ENCODE measurements at regions not wholly inside any gene's neighbourhood (a gene's known extent, or its start where the extent isn't known, plus 50 kb on each side); places are given as distances from the start of the nearest gene placed in this dataset.

GRCh38 chr10:33871061-33871956, 536.8 kb upstream of the NRP1 start:
- TF ChIP-seq TEAD4 (IDR thresholded peaks at IDR 0.05) (no peak), CEBPB (IDR thresholded peaks at IDR 0.05) (no peak), CREB1 (IDR thresholded peaks at IDR 0.05; ENCODE audit: low read depth) (no peak), YY1 (IDR thresholded peaks at IDR 0.05; ENCODE audit: low read depth) (no peak), EP300 (IDR thresholded peaks at IDR 0.05; ENCODE audit: borderline replicate concordance) (no peak)

- TF ChIP-seq RAD21 (IDR thresholded peaks at IDR 0.05; ENCODE audit: low read depth) (no peak), EGR1 (IDR thresholded peaks at IDR 0.05) (no peak), TAF1 (IDR thresholded peaks at IDR 0.05; ENCODE audit: low read depth) (no peak), FOXM1 (IDR thresholded peaks at IDR 0.05; ENCODE audit: borderline replicate concordance, low read depth) (no peak), YY1 (IDR thresholded peaks at IDR 0.05; ENCODE audit: low read depth) (no peak), NFIC (IDR thresholded peaks at IDR 0.05) (no peak), CREB1 (IDR thresholded peaks at IDR 0.05; ENCODE audit: low read depth) (no peak), MAX (IDR thresholded peaks at IDR 0.05) (no peak), TEAD4 (IDR thresholded peaks at IDR 0.05) (no peak), CEBPB (IDR thresholded peaks at IDR 0.05) (no peak), TCF12 (IDR thresholded peaks at IDR 0.05; ENCODE audit: low read depth) (no peak), EP300 (IDR thresholded peaks at IDR 0.05; ENCODE audit: borderline replicate concordance) (no peak), REST (IDR thresholded peaks at IDR 0.05; ENCODE audit: low read depth) (no peak), ZBTB7A (IDR thresholded peaks at IDR 0.05; ENCODE audit: low read depth) (no peak)
These were observed 535.0 kb upstream of the NRP1 start for GRCh38 chr10:33869481-33869880.

- no peak for TF ChIP-seq EGR1 (IDR thresholded peaks at IDR 0.05)
- no peak for TF ChIP-seq CEBPB (IDR thresholded peaks at IDR 0.05)
- TF ChIP-seq TCF12 (IDR thresholded peaks at IDR 0.05; ENCODE audit: low read depth), result no peak
- TF ChIP-seq CREB1 (IDR thresholded peaks at IDR 0.05; ENCODE audit: low read depth), result no peak
- no peak for TF ChIP-seq MAX (IDR thresholded peaks at IDR 0.05)
- no peak for TF ChIP-seq TAF1 (IDR thresholded peaks at IDR 0.05; ENCODE audit: low read depth)
- TF ChIP-seq RAD21 (IDR thresholded peaks at IDR 0.05; ENCODE audit: low read depth), result no peak
- no peak for TF ChIP-seq REST (IDR thresholded peaks at IDR 0.05; ENCODE audit: low read depth)
- no peak for TF ChIP-seq ZBTB7A (IDR thresholded peaks at IDR 0.05; ENCODE audit: low read depth)
- TF ChIP-seq NFIC (IDR thresholded peaks at IDR 0.05), result no peak
- TF ChIP-seq EP300 (IDR thresholded peaks at IDR 0.05; ENCODE audit: borderline replicate concordance), result no peak
- TF ChIP-seq YY1 (IDR thresholded peaks at IDR 0.05; ENCODE audit: low read depth), result no peak
- TF ChIP-seq USF1 (IDR thresholded peaks at IDR 0.05), result no peak
- TF ChIP-seq TEAD4 (IDR thresholded peaks at IDR 0.05), result no peak
- TF ChIP-seq FOXM1 (IDR thresholded peaks at IDR 0.05; ENCODE audit: borderline replicate concordance, low read depth), result no peak
These were observed 534.6 kb upstream of the NRP1 start for GRCh38 chr10:33869028-33869427.

- TF ChIP-seq MAX (IDR thresholded peaks at IDR 0.05) (no peak), CEBPB (IDR thresholded peaks at IDR 0.05) (no peak), RAD21 (IDR thresholded peaks at IDR 0.05; ENCODE audit: low read depth) (no peak), FOXM1 (IDR thresholded peaks at IDR 0.05; ENCODE audit: borderline replicate concordance, low read depth) (no peak), EP300 (IDR thresholded peaks at IDR 0.05; ENCODE audit: borderline replicate concordance) (no peak), NFIC (IDR thresholded peaks at IDR 0.05) (no peak), ZBTB7A (IDR thresholded peaks at IDR 0.05; ENCODE audit: low read depth) (no peak), TEAD4 (IDR thresholded peaks at IDR 0.05) (no peak)
These were observed 528.9 kb upstream of the NRP1 start for GRCh38 chr10:33863352-33863751.

- no peak for TF ChIP-seq REST (IDR thresholded peaks at IDR 0.05; ENCODE audit: low read depth)
- no peak for TF ChIP-seq EP300 (IDR thresholded peaks at IDR 0.05; ENCODE audit: borderline replicate concordance)
- no peak for TF ChIP-seq TCF12 (IDR thresholded peaks at IDR 0.05; ENCODE audit: low read depth)
- no peak for TF ChIP-seq TEAD4 (IDR thresholded peaks at IDR 0.05)
- no peak for TF ChIP-seq TAF1 (IDR thresholded peaks at IDR 0.05; ENCODE audit: low read depth)
- TF ChIP-seq CEBPB (IDR thresholded peaks at IDR 0.05), result no peak
- no peak for TF ChIP-seq ZBTB7A (IDR thresholded peaks at IDR 0.05; ENCODE audit: low read depth)
- TF ChIP-seq MAX (IDR thresholded peaks at IDR 0.05), result no peak
- no peak for TF ChIP-seq NFIC (IDR thresholded peaks at IDR 0.05)
These were observed 528.2 kb upstream of the NRP1 start for GRCh38 chr10:33862536-33863105.
